ENCODE measurements at regions not wholly inside any gene's neighbourhood (a gene's known extent, or its start where the extent isn't known, plus 50 kb on each side); places are given as distances from the start of the nearest gene placed in this dataset.

GRCh38 chr13:57531256-57531655 lies 100.3 kb upstream of the PCDH17 start:
- H3K27me3 ChIP-seq (ENCODE audit: insufficient read depth, low read length): no peaks in the 10 kb centered on the region

GRCh38 chr13:57546942-57547341 lies 84.6 kb upstream of the PCDH17 start:
- Histone ChIP-seq H3K27ac (ENCODE audit: low read depth, low read length) (no peak overlapping the region), H3K27me3 (ENCODE audit: insufficient read depth, low read length) (no peaks in the 10 kb centered on the region), H3K4me1 (ENCODE audit: insufficient read depth, low read length) (no peaks in the 10 kb centered on the region), H3K4me3 (ENCODE audit: insufficient read depth, low read length) (no peak overlapping the region), H3K9me3 (ENCODE audit: low read depth, low read length) (no peaks in the 10 kb centered on the region), H4K20me1 (ENCODE audit: insufficient read depth, low read length) (no peaks in the 10 kb centered on the region), H3K79me2 (ENCODE audit: insufficient read depth, low read length) (no peaks in the 10 kb centered on the region), H2AFZ (ENCODE audit: low read length) (no peak overlapping the region), H3K4me2 (ENCODE audit: insufficient read depth, low read length) (no peak overlapping the region), H3K36me3 (ENCODE audit: insufficient read depth, low read length) (no peaks in the 10 kb centered on the region)
- TF ChIP-seq CTCF (IDR thresholded peaks at IDR 0.05; ENCODE audit: extremely low read depth, low read depth, low read length): no peak
- DNase-seq (ENCODE audit: insufficient read length, low spot score, missing footprints): no peak

More at GRCh38 chr13:57531256-57531655, 100.3 kb upstream of the PCDH17 start:
- Histone ChIP-seq H2AFZ (ENCODE audit: low read length) (no peak overlapping the region), H4K20me1 (ENCODE audit: insufficient read depth, low read length) (no peaks in the 10 kb centered on the region), H3K4me1 (ENCODE audit: insufficient read depth, low read length) (no peaks in the 10 kb centered on the region), H3K4me3 (ENCODE audit: insufficient read depth, low read length) (no peak overlapping the region), H3K79me2 (ENCODE audit: insufficient read depth, low read length) (no peaks in the 10 kb centered on the region), H3K4me2 (ENCODE audit: insufficient read depth, low read length) (no peak overlapping the region), H3K9me3 (ENCODE audit: low read depth, low read length) (peaks cover 5% of the 10 kb centered on the region), H3K27ac (ENCODE audit: low read depth, low read length) (no peak overlapping the region), H3K36me3 (ENCODE audit: insufficient read depth, low read length) (no peaks in the 10 kb centered on the region)
- TF ChIP-seq CTCF (IDR thresholded peaks at IDR 0.05; ENCODE audit: extremely low read depth, low read depth, low read length): no peak
- DNase-seq (ENCODE audit: insufficient read length, low spot score, missing footprints): no peak

GRCh38 chr13:57552437-57552836 lies 79.1 kb upstream of the PCDH17 start:
- peaks cover 4% of the 10 kb centered on the region for H3K9me3 ChIP-seq (ENCODE audit: low read depth, low read length)
- H3K27me3 ChIP-seq (ENCODE audit: insufficient read depth, low read length): no peaks in the 10 kb centered on the region
- H3K4me1 ChIP-seq (ENCODE audit: insufficient read depth, low read length): no peaks in the 10 kb centered on the region
- no peak overlapping the region for H3K27ac ChIP-seq (ENCODE audit: low read depth, low read length)
- H3K36me3 ChIP-seq (ENCODE audit: insufficient read depth, low read length): no peaks in the 10 kb centered on the region
- no peaks in the 10 kb centered on the region for H3K79me2 ChIP-seq (ENCODE audit: insufficient read depth, low read length)
- no peaks in the 10 kb centered on the region for H4K20me1 ChIP-seq (ENCODE audit: insufficient read depth, low read length)
- no peak overlapping the region for H2AFZ ChIP-seq (ENCODE audit: low read length)
- DNase-seq (ENCODE audit: insufficient read length, low spot score, missing footprints): no peak
- H3K4me2 ChIP-seq (ENCODE audit: insufficient read depth, low read length): no peak overlapping the region
- no peak overlapping the region for H3K4me3 ChIP-seq (ENCODE audit: insufficient read depth, low read length)
- TF ChIP-seq CTCF (IDR thresholded peaks at IDR 0.05; ENCODE audit: extremely low read depth, low read depth, low read length): no peak

- no peaks in the 10 kb centered on the region for H4K20me1 ChIP-seq (ENCODE audit: insufficient read depth, low read length)
- TF ChIP-seq CTCF (IDR thresholded peaks at IDR 0.05; ENCODE audit: extremely low read depth, low read depth, low read length): no peak
- DNase-seq (ENCODE audit: insufficient read length, low spot score, missing footprints): no peak
- no peak overlapping the region for H3K4me3 ChIP-seq (ENCODE audit: insufficient read depth, low read length)
- H3K27me3 ChIP-seq (ENCODE audit: insufficient read depth, low read length): no peaks in the 10 kb centered on the region
- no peak overlapping the region for H3K4me2 ChIP-seq (ENCODE audit: insufficient read depth, low read length)
- H2AFZ ChIP-seq (ENCODE audit: low read length): no peak overlapping the region
- peaks cover 4% of the 10 kb centered on the region for H3K9me3 ChIP-seq (ENCODE audit: low read depth, low read length)
- H3K4me1 ChIP-seq (ENCODE audit: insufficient read depth, low read length): no peaks in the 10 kb centered on the region
- H3K36me3 ChIP-seq (ENCODE audit: insufficient read depth, low read length): no peaks in the 10 kb centered on the region
- no peaks in the 10 kb centered on the region for H3K79me2 ChIP-seq (ENCODE audit: insufficient read depth, low read length)
- H3K27ac ChIP-seq (ENCODE audit: low read depth, low read length): no peak overlapping the region
Measured at GRCh38 chr13:57553932-57554331, 77.6 kb upstream of the PCDH17 start.

All from osteoblast (primary cell).